22Rv1 (cell line): ENCODE measurements at regions not wholly inside any gene's neighbourhood (a gene's known extent, or its start where the extent isn't known, plus 50 kb on each side); places are given as distances from the start of the nearest gene placed in this dataset.

Experiments
- ZFX ChIP-seq: fragments of 450-650 bp; IDR thresholded peaks from 2 replicates; pipeline ENCODE4 v1.6.1; 2017; ENCODE audit warnings: antibody characterized with exemption, borderline replicate concordance
- TF ChIP-seq, protein P1 (sequence below): fragments of 450-650 bp; IDR thresholded peaks from 2 replicates; pipeline ENCODE4 v1.5.1; 2017; ENCODE audit warnings: mild to moderate bottlenecking

DNA sequence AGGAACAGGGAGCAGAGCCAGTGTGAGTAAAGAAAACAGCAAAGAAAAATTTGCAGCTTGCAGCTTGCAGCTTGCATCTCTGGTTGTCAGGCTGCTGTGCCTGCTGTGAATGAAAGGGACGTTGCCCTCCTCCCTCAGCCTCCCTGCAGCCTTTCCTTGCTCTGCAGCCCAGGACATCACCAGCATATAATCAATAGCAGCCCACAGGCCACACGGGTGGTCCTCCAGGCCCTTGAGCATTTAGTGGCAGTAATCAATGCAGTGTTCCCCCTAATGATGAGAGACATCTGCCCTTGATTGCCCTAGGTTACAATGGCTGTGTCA lies 122.2 kb upstream of the TACR1 start:
- TF ChIP-seq, protein P1, sequence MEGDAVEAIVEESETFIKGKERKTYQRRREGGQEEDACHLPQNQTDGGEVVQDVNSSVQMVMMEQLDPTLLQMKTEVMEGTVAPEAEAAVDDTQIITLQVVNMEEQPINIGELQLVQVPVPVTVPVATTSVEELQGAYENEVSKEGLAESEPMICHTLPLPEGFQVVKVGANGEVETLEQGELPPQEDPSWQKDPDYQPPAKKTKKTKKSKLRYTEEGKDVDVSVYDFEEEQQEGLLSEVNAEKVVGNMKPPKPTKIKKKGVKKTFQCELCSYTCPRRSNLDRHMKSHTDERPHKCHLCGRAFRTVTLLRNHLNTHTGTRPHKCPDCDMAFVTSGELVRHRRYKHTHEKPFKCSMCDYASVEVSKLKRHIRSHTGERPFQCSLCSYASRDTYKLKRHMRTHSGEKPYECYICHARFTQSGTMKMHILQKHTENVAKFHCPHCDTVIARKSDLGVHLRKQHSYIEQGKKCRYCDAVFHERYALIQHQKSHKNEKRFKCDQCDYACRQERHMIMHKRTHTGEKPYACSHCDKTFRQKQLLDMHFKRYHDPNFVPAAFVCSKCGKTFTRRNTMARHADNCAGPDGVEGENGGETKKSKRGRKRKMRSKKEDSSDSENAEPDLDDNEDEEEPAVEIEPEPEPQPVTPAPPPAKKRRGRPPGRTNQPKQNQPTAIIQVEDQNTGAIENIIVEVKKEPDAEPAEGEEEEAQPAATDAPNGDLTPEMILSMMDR = no peak
- TF ChIP-seq ZFX = no peak
